Sigmoid colon (tissue), 4 donors: ENCODE measurements at regions not wholly inside any gene's neighbourhood (a gene's known extent, or its start where the extent isn't known, plus 50 kb on each side); places are given as distances from the start of the nearest gene placed in this dataset.

ENCODE experiments used
- CTCF ChIP-seq, 4 experiments: fragments of 450-650 bp in 3 of 4; fragments of 200-600 bp in 1 of 4; IDR thresholded peaks; one replicate each; pipeline ENCODE4 v1.5.1; 2016 to 2019; ENCODE audit warnings: antibody characterized with exemption in 4 of 4, mild to moderate bottlenecking in 3 of 4, moderate library complexity in 2 of 4
- EP300 ChIP-seq, 4 donors: sonication (generic); formaldehyde crosslinking; IDR thresholded peaks; one replicate each; pipeline ENCODE4 v1.6.1; 2017; ENCODE audit warnings: antibody characterized with exemption in 4 of 4
- POLR2A ChIP-seq, 2 donors: fragments of 450-650 bp; IDR thresholded peaks; one replicate each; pipeline ENCODE4 v1.6.1; 2016; ENCODE audit warnings: antibody characterized with exemption in 2 of 2, mild to moderate bottlenecking in 2 of 2, moderate library complexity in 2 of 2

GRCh38 chr18:51491678-51492372 is 294.3 kb upstream of the MEX3C start:
- no peak for TF ChIP-seq CTCF (IDR thresholded peaks at IDR 0.05)
- TF ChIP-seq EP300 (IDR thresholded peaks at IDR 0.05), result no peak
- no peak for TF ChIP-seq POLR2A (IDR thresholded peaks at IDR 0.05)
